SK-N-MC (cell line): ENCODE measurements at regions not wholly inside any gene's neighbourhood (a gene's known extent, or its start where the extent isn't known, plus 50 kb on each side); places are given as distances from the start of the nearest gene placed in this dataset.

Experiments
- DNase-seq: peaks from one replicate; pipeline ENCODE4 v3.0.0-alpha.2; 2011; ENCODE audit warnings: low read depth, low spot score
- H3K27ac ChIP-seq: fragments of 200-600 bp; sonication (generic); 2 replicates; pipeline ENCODE4 v1.5.1; 2016; ENCODE audit warnings: mixed run types
- H3K36me3 ChIP-seq: fragments of 200-600 bp; sonication (generic); 2 replicates; pipeline ENCODE4 v1.6.1; 2017; ENCODE audit warnings: antibody characterized with exemption, low read length, mixed read lengths; ENCODE audit not compliant: insufficient read depth
- H3K4me3 ChIP-seq: fragments of 200-600 bp; sonication (generic); 2 replicates; pipeline ENCODE4 v1.5.1; 2016
- H3K9ac ChIP-seq: fragments of 200-600 bp; sonication (generic); 2 replicates; pipeline ENCODE4 v1.8.0; 2017; ENCODE audit warnings: mixed run types, mixed read lengths; ENCODE audit not compliant: insufficient read length
- H3K9me3 ChIP-seq: fragments of 200-600 bp; sonication (generic); 2 replicates; pipeline ENCODE4 v1.6.1; 2017; ENCODE audit warnings: low read depth, mild to moderate bottlenecking, antibody characterized with exemption, low read length, moderate library complexity, mixed read lengths
- EZH2 ChIP-seq: fragments of 200-600 bp; sonication (generic); IDR thresholded peaks from one replicate; pipeline ENCODE4 v1.6.1; 2017; ENCODE audit warnings: antibody characterized with exemption
- FOXP2 ChIP-seq: optimal IDR thresholded peaks from 2 replicates; pipeline ENCODE3; 2011; ENCODE audit warnings: mild to moderate bottlenecking, moderate library complexity; ENCODE audit not compliant: insufficient read depth; ENCODE audit errors: extremely low read length, control extremely low read depth
- POLR2AphosphoS5 ChIP-seq: IDR thresholded peaks from 2 replicates; pipeline ENCODE4 v1.6.1; 2012; ENCODE audit warnings: mild to moderate bottlenecking, low read depth, low read length, borderline replicate concordance

- Histone ChIP-seq H3K27ac (no peak overlapping the region), H3K4me3 (no peak overlapping the region), H3K9ac (no peak overlapping the region), H3K9me3 (no peaks in the 10 kb centered on the region), H3K36me3 (no peaks in the 10 kb centered on the region)
- TF ChIP-seq FOXP2 (no peak), EZH2 (no peak), POLR2AphosphoS5 (no peak)
- DNase-seq, result no peak
Measured at GRCh38 chr1:67942274-67942673, 108.2 kb downstream of the DIRAS3 start.

GRCh38 chr1:67941746-67942145 lies 108.5 kb upstream of the GNG12 start:
- Histone ChIP-seq H3K9ac (no peak overlapping the region), H3K27ac (no peak overlapping the region), H3K36me3 (no peaks in the 10 kb centered on the region), H3K9me3 (no peaks in the 10 kb centered on the region), H3K4me3 (no peak overlapping the region)
- no peak for DNase-seq
- TF ChIP-seq POLR2AphosphoS5, result no peak
- no peak for TF ChIP-seq FOXP2
- TF ChIP-seq EZH2, result no peak

GRCh38 chr1:67941155-67941554 lies 107.9 kb upstream of the GNG12 start:
- TF ChIP-seq POLR2AphosphoS5 (no peak), EZH2 (no peak), FOXP2 (no peak)
- no peak for DNase-seq
- no peaks in the 10 kb centered on the region for H3K9me3 ChIP-seq
- H3K4me3 ChIP-seq, result no peak overlapping the region
- no peaks in the 10 kb centered on the region for H3K36me3 ChIP-seq
- H3K27ac ChIP-seq, result no peak overlapping the region
- H3K9ac ChIP-seq, result no peak overlapping the region

- no peak overlapping the region for H3K9ac ChIP-seq
- H3K4me3 ChIP-seq, result no peak overlapping the region
- no peak overlapping the region for H3K27ac ChIP-seq
- no peaks in the 10 kb centered on the region for H3K9me3 ChIP-seq
- DNase-seq, result no peak
- TF ChIP-seq FOXP2 (no peak), EZH2 (no peak), POLR2AphosphoS5 (no peak)
- no peaks in the 10 kb centered on the region for H3K36me3 ChIP-seq
Measured at GRCh38 chr1:67939942-67940341, 106.7 kb upstream of the GNG12 start.

- no peak overlapping the region for H3K4me3 ChIP-seq
- H3K27ac ChIP-seq, result no peak overlapping the region
- no peak overlapping the region for H3K9ac ChIP-seq
- no peak for DNase-seq
- no peaks in the 10 kb centered on the region for H3K36me3 ChIP-seq
- TF ChIP-seq EZH2, result no peak
- no peak for TF ChIP-seq FOXP2
- no peak for TF ChIP-seq POLR2AphosphoS5
- no peaks in the 10 kb centered on the region for H3K9me3 ChIP-seq
Measured at GRCh38 chr1:67939186-67939743, 106.0 kb upstream of the GNG12 start.

GRCh38 chr1:67937651-67938050 lies 104.4 kb upstream of the GNG12 start:
- Histone ChIP-seq H3K9ac (no peak overlapping the region), H3K9me3 (no peaks in the 10 kb centered on the region), H3K4me3 (no peak overlapping the region), H3K36me3 (no peaks in the 10 kb centered on the region), H3K27ac (no peak overlapping the region)
- TF ChIP-seq EZH2, result no peak
- no peak for TF ChIP-seq FOXP2
- TF ChIP-seq POLR2AphosphoS5, result no peak
- no peak for DNase-seq

- Histone ChIP-seq H3K4me3 (no peak overlapping the region), H3K9ac (no peak overlapping the region), H3K9me3 (no peaks in the 10 kb centered on the region), H3K36me3 (no peaks in the 10 kb centered on the region), H3K27ac (no peak overlapping the region)
- no peak for DNase-seq
- no peak for TF ChIP-seq EZH2
- no peak for TF ChIP-seq POLR2AphosphoS5
- TF ChIP-seq FOXP2, result no peak
Measured at GRCh38 chr1:67937010-67937409, 103.7 kb upstream of the GNG12 start.

GRCh38 chr1:67935560-67935959 lies 102.3 kb upstream of the GNG12 start:
- Histone ChIP-seq H3K4me3 (no peak overlapping the region), H3K9me3 (no peaks in the 10 kb centered on the region), H3K9ac (no peak overlapping the region), H3K36me3 (no peaks in the 10 kb centered on the region), H3K27ac (no peak overlapping the region)
- no peak for TF ChIP-seq EZH2
- no peak for TF ChIP-seq FOXP2
- TF ChIP-seq POLR2AphosphoS5, result no peak
- no peak for DNase-seq

GRCh38 chr1:67931198-67931597 lies 97.9 kb upstream of the GNG12 start:
- H3K4me3 ChIP-seq, result no peak overlapping the region
- TF ChIP-seq EZH2, result no peak
- TF ChIP-seq FOXP2, result no peak
- TF ChIP-seq POLR2AphosphoS5, result no peak
- DNase-seq, result no peak

More at GRCh38 chr1:67931198-67931597, 97.9 kb upstream of the GNG12 start:
- Histone ChIP-seq H3K36me3 (no peaks in the 10 kb centered on the region), H3K27ac (no peak overlapping the region), H3K9ac (no peak overlapping the region), H3K9me3 (no peaks in the 10 kb centered on the region)
